ENCODE measurements at regions not wholly inside any gene's neighbourhood (a gene's known extent, or its start where the extent isn't known, plus 50 kb on each side); places are given as distances from the start of the nearest gene placed in this dataset.

DNA sequence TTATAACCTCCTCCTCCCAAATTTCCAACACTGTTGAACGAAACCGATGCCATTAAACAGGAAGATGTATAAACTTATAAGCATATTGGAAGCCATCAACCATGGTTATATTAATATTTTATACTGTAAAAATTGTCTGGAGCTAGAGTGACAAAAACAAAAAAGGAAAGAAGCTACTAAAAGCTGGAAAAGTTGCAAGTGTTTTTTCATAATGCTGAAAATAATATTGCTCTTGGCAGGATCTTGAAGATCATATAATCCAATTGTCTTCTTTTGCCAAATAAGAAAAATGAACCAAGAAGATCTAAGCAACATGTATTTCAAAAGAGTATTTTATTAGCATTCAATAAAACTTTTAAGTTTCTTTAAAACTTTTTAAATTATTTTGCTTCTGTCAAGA, 268.9 kb upstream of the HSF2 start:
- no peak overlapping the region for H3K4me3 ChIP-seq (replicated peaks; ENCODE audit: insufficient read depth, low read length)
- no peak overlapping the region for H3K27ac ChIP-seq (replicated peaks)
- no peak for DNase-seq (ENCODE audit: low read depth in 1 of 2, low spot score in 1 of 2)
- H3K27me3 ChIP-seq (ENCODE audit: insufficient read depth, poor library complexity, severe bottlenecking): no peaks in the 10 kb centered on the region
- TF ChIP-seq GABPA (IDR thresholded peaks at IDR 0.05; ENCODE audit: low read depth) (no peak), SPI1 (IDR thresholded peaks at IDR 0.05; ENCODE audit: borderline replicate concordance, low read depth) (no peak), POLR2AphosphoS5 (IDR thresholded peaks at IDR 0.05; ENCODE audit: low read depth) (no peak)
- TF ChIP-seq, protein P1, sequence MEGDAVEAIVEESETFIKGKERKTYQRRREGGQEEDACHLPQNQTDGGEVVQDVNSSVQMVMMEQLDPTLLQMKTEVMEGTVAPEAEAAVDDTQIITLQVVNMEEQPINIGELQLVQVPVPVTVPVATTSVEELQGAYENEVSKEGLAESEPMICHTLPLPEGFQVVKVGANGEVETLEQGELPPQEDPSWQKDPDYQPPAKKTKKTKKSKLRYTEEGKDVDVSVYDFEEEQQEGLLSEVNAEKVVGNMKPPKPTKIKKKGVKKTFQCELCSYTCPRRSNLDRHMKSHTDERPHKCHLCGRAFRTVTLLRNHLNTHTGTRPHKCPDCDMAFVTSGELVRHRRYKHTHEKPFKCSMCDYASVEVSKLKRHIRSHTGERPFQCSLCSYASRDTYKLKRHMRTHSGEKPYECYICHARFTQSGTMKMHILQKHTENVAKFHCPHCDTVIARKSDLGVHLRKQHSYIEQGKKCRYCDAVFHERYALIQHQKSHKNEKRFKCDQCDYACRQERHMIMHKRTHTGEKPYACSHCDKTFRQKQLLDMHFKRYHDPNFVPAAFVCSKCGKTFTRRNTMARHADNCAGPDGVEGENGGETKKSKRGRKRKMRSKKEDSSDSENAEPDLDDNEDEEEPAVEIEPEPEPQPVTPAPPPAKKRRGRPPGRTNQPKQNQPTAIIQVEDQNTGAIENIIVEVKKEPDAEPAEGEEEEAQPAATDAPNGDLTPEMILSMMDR (IDR thresholded peaks at IDR 0.05; ENCODE audit: insufficient read depth, low read length): no peak
- TF ChIP-seq, protein P2, sequence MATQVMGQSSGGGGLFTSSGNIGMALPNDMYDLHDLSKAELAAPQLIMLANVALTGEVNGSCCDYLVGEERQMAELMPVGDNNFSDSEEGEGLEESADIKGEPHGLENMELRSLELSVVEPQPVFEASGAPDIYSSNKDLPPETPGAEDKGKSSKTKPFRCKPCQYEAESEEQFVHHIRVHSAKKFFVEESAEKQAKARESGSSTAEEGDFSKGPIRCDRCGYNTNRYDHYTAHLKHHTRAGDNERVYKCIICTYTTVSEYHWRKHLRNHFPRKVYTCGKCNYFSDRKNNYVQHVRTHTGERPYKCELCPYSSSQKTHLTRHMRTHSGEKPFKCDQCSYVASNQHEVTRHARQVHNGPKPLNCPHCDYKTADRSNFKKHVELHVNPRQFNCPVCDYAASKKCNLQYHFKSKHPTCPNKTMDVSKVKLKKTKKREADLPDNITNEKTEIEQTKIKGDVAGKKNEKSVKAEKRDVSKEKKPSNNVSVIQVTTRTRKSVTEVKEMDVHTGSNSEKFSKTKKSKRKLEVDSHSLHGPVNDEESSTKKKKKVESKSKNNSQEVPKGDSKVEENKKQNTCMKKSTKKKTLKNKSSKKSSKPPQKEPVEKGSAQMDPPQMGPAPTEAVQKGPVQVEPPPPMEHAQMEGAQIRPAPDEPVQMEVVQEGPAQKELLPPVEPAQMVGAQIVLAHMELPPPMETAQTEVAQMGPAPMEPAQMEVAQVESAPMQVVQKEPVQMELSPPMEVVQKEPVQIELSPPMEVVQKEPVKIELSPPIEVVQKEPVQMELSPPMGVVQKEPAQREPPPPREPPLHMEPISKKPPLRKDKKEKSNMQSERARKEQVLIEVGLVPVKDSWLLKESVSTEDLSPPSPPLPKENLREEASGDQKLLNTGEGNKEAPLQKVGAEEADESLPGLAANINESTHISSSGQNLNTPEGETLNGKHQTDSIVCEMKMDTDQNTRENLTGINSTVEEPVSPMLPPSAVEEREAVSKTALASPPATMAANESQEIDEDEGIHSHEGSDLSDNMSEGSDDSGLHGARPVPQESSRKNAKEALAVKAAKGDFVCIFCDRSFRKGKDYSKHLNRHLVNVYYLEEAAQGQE (IDR thresholded peaks at IDR 0.05; ENCODE audit: insufficient replicate concordance, low read depth): no peak

DNA sequence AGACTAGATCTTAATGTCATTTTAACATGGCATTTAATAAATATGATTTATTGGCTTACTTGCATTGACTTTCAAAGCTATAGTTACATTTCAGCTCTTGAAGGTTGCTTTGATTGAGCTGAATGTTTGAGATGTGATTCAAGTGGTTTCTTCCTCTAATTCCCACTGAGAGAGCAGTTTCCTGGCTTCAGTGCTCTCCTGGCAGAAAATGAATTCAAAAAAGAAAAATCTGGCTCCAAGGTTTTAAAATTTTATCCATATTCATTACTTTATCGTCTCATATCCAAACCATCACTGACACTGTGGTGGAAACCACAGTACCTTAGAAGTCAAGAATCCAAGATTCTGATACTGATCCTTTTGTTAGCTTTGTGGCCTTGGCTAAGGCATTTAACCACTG, 263.1 kb upstream of the HSF2 start:
- Histone ChIP-seq H3K27ac (replicated peaks) (no peak overlapping the region), H3K27me3 (ENCODE audit: insufficient read depth, poor library complexity, severe bottlenecking) (no peaks in the 10 kb centered on the region), H3K4me3 (replicated peaks; ENCODE audit: insufficient read depth, low read length) (no peak overlapping the region)
- no peak for DNase-seq (ENCODE audit: low read depth in 1 of 2, low spot score in 1 of 2)
- TF ChIP-seq, protein P2 (IDR thresholded peaks at IDR 0.05; ENCODE audit: insufficient replicate concordance, low read depth): no peak
- TF ChIP-seq, protein P1 (IDR thresholded peaks at IDR 0.05; ENCODE audit: insufficient read depth, low read length): no peak
- TF ChIP-seq GABPA (IDR thresholded peaks at IDR 0.05; ENCODE audit: low read depth) (no peak), SPI1 (IDR thresholded peaks at IDR 0.05; ENCODE audit: borderline replicate concordance, low read depth) (no peak), POLR2AphosphoS5 (IDR thresholded peaks at IDR 0.05; ENCODE audit: low read depth) (no peak)

DNA sequence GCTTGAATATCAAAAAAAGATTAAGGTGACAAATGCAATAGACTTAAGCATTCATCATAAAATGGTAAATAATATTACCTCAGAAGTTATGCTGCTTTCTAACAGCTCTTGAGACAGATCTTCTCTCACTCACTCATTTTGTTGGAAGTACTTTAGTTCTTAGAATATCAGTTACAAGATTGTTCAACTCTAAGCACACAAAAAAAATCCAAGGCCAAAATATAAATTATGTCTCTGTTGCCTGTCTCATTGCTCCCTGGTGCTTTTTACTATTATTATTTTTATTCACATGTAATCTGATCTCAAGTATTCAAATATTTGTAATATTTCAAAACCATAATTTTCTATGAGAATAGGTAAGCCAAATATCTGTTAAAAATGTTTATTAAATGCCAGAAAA, 259.4 kb upstream of the HSF2 start:
- no peak for DNase-seq (ENCODE audit: low read depth in 1 of 2, low spot score in 1 of 2)
- TF ChIP-seq GABPA (IDR thresholded peaks at IDR 0.05; ENCODE audit: low read depth) (no peak), POLR2AphosphoS5 (IDR thresholded peaks at IDR 0.05; ENCODE audit: low read depth) (no peak), SPI1 (IDR thresholded peaks at IDR 0.05; ENCODE audit: borderline replicate concordance, low read depth) (no peak)
- TF ChIP-seq, protein P1 (IDR thresholded peaks at IDR 0.05; ENCODE audit: insufficient read depth, low read length): no peak
- TF ChIP-seq, protein P2 (IDR thresholded peaks at IDR 0.05; ENCODE audit: insufficient replicate concordance, low read depth): no peak
- Histone ChIP-seq H3K27me3 (ENCODE audit: insufficient read depth, poor library complexity, severe bottlenecking) (no peaks in the 10 kb centered on the region), H3K27ac (replicated peaks) (no peak overlapping the region), H3K4me3 (replicated peaks; ENCODE audit: insufficient read depth, low read length) (no peak overlapping the region)
